A673 (cell line): ENCODE measurements at regions not wholly inside any gene's neighbourhood (a gene's known extent, or its start where the extent isn't known, plus 50 kb on each side); places are given as distances from the start of the nearest gene placed in this dataset.
"Not testable (repeated sequence)": the region's sequence is repeated elsewhere in the genome, so short reads cannot be mapped to it uniquely, and the experiment has no call there.

Experiments used
- BruUV-seq: library from RNA; stranded (reverse); fragments of 400-500 nt; replicated peaks from 2 replicates; lab custom pipeline; 2021; lab: Mats Ljungman, UMichigan
- CTCF ChIA-PET: fragments of 300-600 bp; sonication (Branson Sonifier 250); formaldehyde crosslinking; loops from one replicate; lab custom pipeline; 2022; ENCODE audit warnings: antibody characterized with exemption; lab: Charles Lee
- POLR2A ChIA-PET: fragments of 300-600 bp; sonication (Branson Sonifier 250); formaldehyde crosslinking; loops from one replicate; lab custom pipeline; 2022; ENCODE audit warnings: antibody characterized with exemption; ENCODE audit not compliant: low non-redundant PET; lab: Charles Lee
- DNase-seq: peaks from one replicate; pipeline ENCODE4 v3.0.0-alpha.2; 2015; ENCODE audit warnings: low spot score
- H3K27ac ChIP-seq: fragments of 200-600 bp; sonication (generic); 2 replicates; pipeline ENCODE4 v1.5.1; 2016; ENCODE audit warnings: mixed run types, low read depth, mild to moderate bottlenecking, mixed read lengths, antibody characterized with exemption, low read length; ENCODE audit not compliant: poor library complexity, severe bottlenecking
- H3K27me3 ChIP-seq: fragments of 200-600 bp; sonication (generic); replicated peaks from 2 replicates; pipeline ENCODE4 v1.6.1; 2017; ENCODE audit warnings: mixed run types, low read depth, mild to moderate bottlenecking, mixed read lengths, antibody characterized with exemption, low read length; ENCODE audit not compliant: insufficient read depth, poor library complexity
- H3K36me3 ChIP-seq: fragments of 200-600 bp; sonication (generic); 2 replicates; pipeline ENCODE4 v1.6.1; 2016; ENCODE audit warnings: mixed run types, mild to moderate bottlenecking, mixed read lengths, antibody characterized with exemption, low read length; ENCODE audit not compliant: insufficient read depth, poor library complexity, severe bottlenecking
- H3K4me1 ChIP-seq: fragments of 200-600 bp; sonication (generic); 2 replicates; pipeline ENCODE4 v1.6.1; 2017; ENCODE audit warnings: mixed run types, mild to moderate bottlenecking, mixed read lengths, antibody characterized with exemption, low read length; ENCODE audit not compliant: insufficient read depth, poor library complexity, severe bottlenecking
- H3K4me3 ChIP-seq: fragments of 200-600 bp; sonication (generic); 2 replicates; pipeline ENCODE4 v1.5.1; 2016; ENCODE audit warnings: low read depth, mixed run types, mild to moderate bottlenecking, mixed read lengths, low read length; ENCODE audit not compliant: poor library complexity, severe bottlenecking
- H3K9me3 ChIP-seq: fragments of 200-600 bp; sonication (generic); 2 replicates; pipeline ENCODE4 v1.6.1; 2016; ENCODE audit warnings: mixed run types, low read depth, mild to moderate bottlenecking, mixed read lengths, antibody characterized with exemption, low read length; ENCODE audit not compliant: poor library complexity, severe bottlenecking
- CTCF ChIP-seq: fragments of 300-800, 200-600 bp; sonication (generic); conservative IDR thresholded peaks from 2 replicates; pipeline ENCODE4 v1.5.1; 2017; ENCODE audit warnings: low read depth, mild to moderate bottlenecking, antibody characterized with exemption, low read length, moderate library complexity, mixed read lengths
- EZH2 ChIP-seq: fragments of 200-600 bp; sonication (generic); IDR thresholded peaks from 2 replicates; pipeline ENCODE4 v1.6.1; 2017; ENCODE audit warnings: borderline replicate concordance, low read depth, mild to moderate bottlenecking, mixed read lengths, antibody characterized with exemption, low read length; ENCODE audit not compliant: poor library complexity, severe bottlenecking
- intact Hi-C: fragments of 100-400 bp; cut with micrococcal nuclease; formaldehyde crosslinking; loops from one replicate; pipeline ENCODE4 v1.10.0; 2022; ENCODE audit not compliant: unreplicated experiment

GRCh38 chr16:5296176-5296575, 198.6 kb upstream of the EEF2KMT start:
- H3K36me3 ChIP-seq: no peaks in the 10 kb centered on the region
- no peaks in the 10 kb centered on the region for H3K27me3 ChIP-seq
- intact Hi-C loops: no loop called here
- no peak overlapping the region for H3K27ac ChIP-seq
- DNase-seq: no peak
- H3K9me3 ChIP-seq: no peaks in the 10 kb centered on the region
- no peaks in the 10 kb centered on the region for H3K4me1 ChIP-seq
- POLR2A ChIA-PET: no interaction called here
- H3K4me3 ChIP-seq: no peak overlapping the region
- BruUV-seq: no TSS peak
- TF ChIP-seq EZH2: no peak
- TF ChIP-seq CTCF: no peak
- CTCF ChIA-PET: interaction anchor here (0.7 kb wide), 1 partner anchor 320 kb away, joined by 3 read pairs; no protein-coding TSS in a partner anchor

GRCh38 chr16:5295304-5295703, 197.7 kb upstream of the EEF2KMT start:
- POLR2A ChIA-PET, H3K27me3 ChIP-seq, H3K9me3 ChIP-seq, H3K36me3 ChIP-seq, CTCF ChIA-PET, H3K4me3 ChIP-seq, DNase-seq, BruUV-seq, H3K4me1 ChIP-seq, intact Hi-C loops, H3K27ac ChIP-seq: not testable (repeated sequence)

- POLR2A ChIA-PET, DNase-seq, H3K36me3 ChIP-seq, BruUV-seq, H3K9me3 ChIP-seq, CTCF ChIA-PET, H3K27ac ChIP-seq, H3K27me3 ChIP-seq, H3K4me3 ChIP-seq, H3K4me1 ChIP-seq, intact Hi-C loops: not testable (repeated sequence)
Observed at GRCh38 chr16:5282152-5282551, 184.6 kb upstream of the EEF2KMT start.

- H3K27me3 ChIP-seq: no peaks in the 10 kb centered on the region
- H3K27ac ChIP-seq: no peak overlapping the region
- no peak for DNase-seq
- CTCF ChIA-PET: no interaction called here
- no peak for TF ChIP-seq CTCF
- TF ChIP-seq EZH2: no peak
- H3K4me3 ChIP-seq: no peak overlapping the region
- H3K4me1 ChIP-seq: no peaks in the 10 kb centered on the region
- no peaks in the 10 kb centered on the region for H3K9me3 ChIP-seq
- POLR2A ChIA-PET: no interaction called here
- intact Hi-C loops: no loop called here
- BruUV-seq: no TSS peak
- H3K36me3 ChIP-seq: no peaks in the 10 kb centered on the region
Observed at GRCh38 chr16:5257462-5257861, 159.9 kb upstream of the EEF2KMT start.
